ES-I3 (cell line): ENCODE measurements at regions not wholly inside any gene's neighbourhood (a gene's known extent, or its start where the extent isn't known, plus 50 kb on each side); places are given as distances from the start of the nearest gene placed in this dataset.

ENCODE experiments used
- H3K36me3 ChIP-seq: 2 replicates; pipeline ENCODE4 v1.6.1; 2013; ENCODE audit warnings: mild to moderate bottlenecking, low read length, control low read depth, moderate library complexity; ENCODE audit not compliant: insufficient read depth
- H3K4me1 ChIP-seq: 2 replicates; pipeline ENCODE4 v1.6.1; 2013; ENCODE audit warnings: mild to moderate bottlenecking, control low read depth, low read length; ENCODE audit not compliant: insufficient read depth
- H3K9ac ChIP-seq: 2 replicates; pipeline ENCODE4 v1.6.1; 2013; ENCODE audit warnings: low read depth, mild to moderate bottlenecking, low read length, moderate library complexity
- H3K9me3 ChIP-seq: 2 replicates; pipeline ENCODE4 v1.6.1; 2013; ENCODE audit warnings: mild to moderate bottlenecking, low read length, moderate library complexity; ENCODE audit not compliant: control insufficient read depth, insufficient read depth

- H3K4me1 ChIP-seq: no peaks in the 10 kb centered on the region
- H3K9ac ChIP-seq: no peak overlapping the region
- H3K36me3 ChIP-seq: no peaks in the 10 kb centered on the region
- H3K9me3 ChIP-seq: peaks cover 3% of the 10 kb centered on the region; the same call in 1 of the 2 replicates
These were observed 153.0 kb upstream of the ARPP21 start for GRCh38 chr3:35486295-35486694.

- no peaks in the 10 kb centered on the region for H3K4me1 ChIP-seq
These were observed 151.9 kb upstream of the ARPP21 start for GRCh38 chr3:35487376-35487775.

GRCh38 chr3:35488526-35488925 lies 150.8 kb upstream of the ARPP21 start:
- no peaks in the 10 kb centered on the region for H3K4me1 ChIP-seq
- H3K36me3 ChIP-seq: no peaks in the 10 kb centered on the region
- no peak overlapping the region for H3K9ac ChIP-seq
- no peaks in the 10 kb centered on the region for H3K9me3 ChIP-seq

More at GRCh38 chr3:35487376-35487775, 151.9 kb upstream of the ARPP21 start:
- Histone ChIP-seq H3K36me3 (no peaks in the 10 kb centered on the region), H3K9me3 (peaks cover 3% of the 10 kb centered on the region; the same call in 1 of the 2 replicates), H3K9ac (no peak overlapping the region)

- no peak overlapping the region for H3K9ac ChIP-seq
- no peaks in the 10 kb centered on the region for H3K36me3 ChIP-seq
- H3K9me3 ChIP-seq: no peaks in the 10 kb centered on the region
- H3K4me1 ChIP-seq: no peaks in the 10 kb centered on the region
These were observed 146.5 kb upstream of the ARPP21 start for GRCh38 chr3:35492841-35493240.

GRCh38 chr3:35498506-35499210 lies 140.7 kb upstream of the ARPP21 start:
- no peak overlapping the region for H3K9ac ChIP-seq
- H3K9me3 ChIP-seq: no peaks in the 10 kb centered on the region
- H3K4me1 ChIP-seq: peaks cover 6% of the 10 kb centered on the region; the same call in 1 of the 2 replicates
- no peaks in the 10 kb centered on the region for H3K36me3 ChIP-seq

- Histone ChIP-seq H3K36me3 (no peaks in the 10 kb centered on the region), H3K9ac (no peak overlapping the region), H3K4me1 (peaks cover 12% of the 10 kb centered on the region), H3K9me3 (no peaks in the 10 kb centered on the region)
These were observed 138.5 kb upstream of the ARPP21 start for GRCh38 chr3:35500641-35501350.

- Histone ChIP-seq H3K9ac (no peak overlapping the region), H3K9me3 (no peaks in the 10 kb centered on the region), H3K4me1 (peaks cover 12% of the 10 kb centered on the region), H3K36me3 (no peaks in the 10 kb centered on the region)
These were observed 136.6 kb upstream of the ARPP21 start for GRCh38 chr3:35502699-35503098.

- H3K9me3 ChIP-seq: no peaks in the 10 kb centered on the region
- no peaks in the 10 kb centered on the region for H3K36me3 ChIP-seq
- H3K4me1 ChIP-seq: peaks cover 12% of the 10 kb centered on the region
- H3K9ac ChIP-seq: peak overlapping the region; percentile 5; the same call in 1 of the 2 replicates
These were observed 134.1 kb upstream of the ARPP21 start for GRCh38 chr3:35505181-35505580.

- Histone ChIP-seq H3K9me3 (no peaks in the 10 kb centered on the region), H3K4me1 (peaks cover 12% of the 10 kb centered on the region), H3K36me3 (no peaks in the 10 kb centered on the region), H3K9ac (0 out of 2 replicates have a peak overlapping the region, but pooled peaks have one; percentile 5)
These were observed 133.6 kb upstream of the ARPP21 start for GRCh38 chr3:35505772-35506171.

- Histone ChIP-seq H3K9ac (no peak overlapping the region), H3K4me1 (peaks cover 5% of the 10 kb centered on the region; the same call in 1 of the 2 replicates), H3K36me3 (no peaks in the 10 kb centered on the region), H3K9me3 (no peaks in the 10 kb centered on the region)
These were observed 119.4 kb upstream of the ARPP21 start for GRCh38 chr3:35519936-35520335.

GRCh38 chr3:35521196-35521595 lies 118.1 kb upstream of the ARPP21 start:
- H3K36me3 ChIP-seq: no peaks in the 10 kb centered on the region
- H3K9ac ChIP-seq: no peak overlapping the region
- H3K4me1 ChIP-seq: peaks cover 5% of the 10 kb centered on the region; the same call in 1 of the 2 replicates
- H3K9me3 ChIP-seq: no peaks in the 10 kb centered on the region

GRCh38 chr3:35522450-35522849 lies 116.9 kb upstream of the ARPP21 start:
- Histone ChIP-seq H3K9ac (no peak overlapping the region), H3K9me3 (no peaks in the 10 kb centered on the region), H3K36me3 (no peaks in the 10 kb centered on the region), H3K4me1 (peaks cover 5% of the 10 kb centered on the region; the same call in 1 of the 2 replicates)

GRCh38 chr3:35523074-35523473 lies 116.3 kb upstream of the ARPP21 start:
- Histone ChIP-seq H3K4me1 (peaks cover 5% of the 10 kb centered on the region; the same call in 1 of the 2 replicates), H3K9me3 (no peaks in the 10 kb centered on the region), H3K36me3 (no peaks in the 10 kb centered on the region), H3K9ac (no peak overlapping the region)

- Histone ChIP-seq H3K9ac (no peak overlapping the region), H3K4me1 (peaks cover 5% of the 10 kb centered on the region; the same call in 1 of the 2 replicates), H3K9me3 (no peaks in the 10 kb centered on the region), H3K36me3 (no peaks in the 10 kb centered on the region)
These were observed 115.5 kb upstream of the ARPP21 start for GRCh38 chr3:35523838-35524237.

GRCh38 chr3:35524856-35525255 lies 114.5 kb upstream of the ARPP21 start:
- peaks cover 5% of the 10 kb centered on the region; the same call in 1 of the 2 replicates for H3K4me1 ChIP-seq
- no peak overlapping the region for H3K9ac ChIP-seq
- H3K36me3 ChIP-seq: no peaks in the 10 kb centered on the region
- H3K9me3 ChIP-seq: no peaks in the 10 kb centered on the region
